OCI-LY3 (cell line): ENCODE measurements at regions not wholly inside any gene's neighbourhood (a gene's known extent, or its start where the extent isn't known, plus 50 kb on each side); places are given as distances from the start of the nearest gene placed in this dataset.

Experiments used
- CTCF ChIP-seq: fragments of 200-600, 300-600 bp; sonication (generic); IDR thresholded peaks from 2 replicates; pipeline ENCODE4 v1.5.1; 2014; ENCODE audit warnings: antibody characterized with exemption, low read length, low read depth
- EZH2phosphoT487 ChIP-seq: fragments of 200-600 bp; shearing (Covaris generic); IDR thresholded peaks from 2 replicates; pipeline ENCODE4 v1.6.1; 2018; ENCODE audit warnings: antibody characterized with exemption, mixed run types, low read depth

GRCh38 chr5:26031481-26031880 is 1006.9 kb downstream of the CDH9 start:
- no peak for TF ChIP-seq CTCF
- TF ChIP-seq EZH2phosphoT487, result no peak
